GM20431 (cell line): ENCODE measurements at regions not wholly inside any gene's neighbourhood (a gene's known extent, or its start where the extent isn't known, plus 50 kb on each side); places are given as distances from the start of the nearest gene placed in this dataset.
"Not testable (repeated sequence)": the region's sequence is repeated elsewhere in the genome, so short reads cannot be mapped to it uniquely, and the experiment has no call there.

Experiments used
- in situ Hi-C: fragments of 300-500 bp; cut with MseI, MboI; formaldehyde crosslinking; loops from one replicate; pipeline ENCODE4 v1.15.0; 2020; ENCODE audit warnings: low sequenced_read_pairs; ENCODE audit not compliant: unreplicated experiment

- in situ Hi-C loops = loop anchor here (10.0 kb wide), 1 partner anchor 96 kb away; no protein-coding TSS in a partner anchor
Observed at GRCh38 chr12:82529101-82529500, 157.6 kb upstream of the TMTC2 start.

- in situ Hi-C loops = loop anchor here (10.0 kb wide), 1 partner anchor 95 kb away; no protein-coding TSS in a partner anchor
Observed at GRCh38 chr12:82529954-82530353, 156.8 kb upstream of the TMTC2 start.

GRCh38 chr12:82530394-82530793, 156.3 kb upstream of the TMTC2 start:
- in situ Hi-C loops = no loop called here

GRCh38 chr12:82533341-82533740, 153.4 kb upstream of the TMTC2 start:
- in situ Hi-C loops = no loop called here

- in situ Hi-C loops = no loop called here
Observed at GRCh38 chr12:82537436-82537835, 149.3 kb upstream of the TMTC2 start.

GRCh38 chr12:82554529-82554928, 132.2 kb upstream of the TMTC2 start:
- in situ Hi-C loops = no loop called here

- in situ Hi-C loops = no loop called here
Observed at GRCh38 chr12:82555699-82556098, 131.0 kb upstream of the TMTC2 start.

GRCh38 chr12:82565966-82566365, 120.7 kb upstream of the TMTC2 start:
- in situ Hi-C loops = no loop called here

GRCh38 chr12:82567688-82568087, 119.0 kb upstream of the TMTC2 start:
- in situ Hi-C loops = no loop called here

- in situ Hi-C loops = no loop called here
Observed at GRCh38 chr12:82574191-82574590, 112.5 kb upstream of the TMTC2 start.

- in situ Hi-C loops = no loop called here
Observed at GRCh38 chr12:82578725-82579124, 108.0 kb upstream of the TMTC2 start.

- in situ Hi-C loops = no loop called here
Observed at GRCh38 chr12:82583756-82584155, 103.0 kb upstream of the TMTC2 start.

GRCh38 chr12:82593143-82593542, 93.6 kb upstream of the TMTC2 start:
- in situ Hi-C loops = no loop called here

GRCh38 chr12:82593901-82594396, 92.8 kb upstream of the TMTC2 start:
- in situ Hi-C loops = no loop called here

GRCh38 chr12:82595941-82596340, 90.8 kb upstream of the TMTC2 start:
- in situ Hi-C loops = no loop called here

- in situ Hi-C loops = no loop called here
Observed at GRCh38 chr12:82596483-82596882, 90.2 kb upstream of the TMTC2 start.

GRCh38 chr12:82600379-82600778, 86.3 kb upstream of the TMTC2 start:
- in situ Hi-C loops = no loop called here

GRCh38 chr12:82603647-82604046, 83.1 kb upstream of the TMTC2 start:
- in situ Hi-C loops = not testable (repeated sequence)

GRCh38 chr12:82605115-82605514, 81.6 kb upstream of the TMTC2 start:
- in situ Hi-C loops = no loop called here

- in situ Hi-C loops = no loop called here
Observed at GRCh38 chr12:82608706-82609105, 78.0 kb upstream of the TMTC2 start.

GRCh38 chr12:82609234-82609914, 77.3 kb upstream of the TMTC2 start:
- in situ Hi-C loops = no loop called here

GRCh38 chr12:82619644-82620043, 67.1 kb upstream of the TMTC2 start:
- in situ Hi-C loops = loop anchor here (10.0 kb wide), 1 partner anchor 95 kb away; no protein-coding TSS in a partner anchor
